ENCODE measurements at regions not wholly inside any gene's neighbourhood (a gene's known extent, or its start where the extent isn't known, plus 50 kb on each side); places are given as distances from the start of the nearest gene placed in this dataset.
A peak's percentile ranks its signal among the peaks of the same experiment; 100 is the strongest.

- no peak for DNase-seq (ENCODE audit: low read depth, low spot score)
- CTCF ChIA-PET = interaction anchor here (0.9 to 1.8 kb wide), 2 partner anchors 30 to 36 kb away, joined by 4 read pairs; no protein-coding TSS in a partner anchor
- Histone ChIP-seq H3K27me3 (ENCODE audit: control insufficient read depth, insufficient read depth, low read length) (no peaks in the 10 kb centered on the region), H3K27ac (ENCODE audit: low read depth, low read length) (no peak overlapping the region), H3K4me3 (ENCODE audit: low read depth, low read length) (no peak overlapping the region), H3K9me3 (ENCODE audit: control insufficient read depth, insufficient read depth, low read length) (no peaks in the 10 kb centered on the region)
- POLR2A ChIA-PET = no interaction called here
- TF ChIP-seq, protein P1, sequence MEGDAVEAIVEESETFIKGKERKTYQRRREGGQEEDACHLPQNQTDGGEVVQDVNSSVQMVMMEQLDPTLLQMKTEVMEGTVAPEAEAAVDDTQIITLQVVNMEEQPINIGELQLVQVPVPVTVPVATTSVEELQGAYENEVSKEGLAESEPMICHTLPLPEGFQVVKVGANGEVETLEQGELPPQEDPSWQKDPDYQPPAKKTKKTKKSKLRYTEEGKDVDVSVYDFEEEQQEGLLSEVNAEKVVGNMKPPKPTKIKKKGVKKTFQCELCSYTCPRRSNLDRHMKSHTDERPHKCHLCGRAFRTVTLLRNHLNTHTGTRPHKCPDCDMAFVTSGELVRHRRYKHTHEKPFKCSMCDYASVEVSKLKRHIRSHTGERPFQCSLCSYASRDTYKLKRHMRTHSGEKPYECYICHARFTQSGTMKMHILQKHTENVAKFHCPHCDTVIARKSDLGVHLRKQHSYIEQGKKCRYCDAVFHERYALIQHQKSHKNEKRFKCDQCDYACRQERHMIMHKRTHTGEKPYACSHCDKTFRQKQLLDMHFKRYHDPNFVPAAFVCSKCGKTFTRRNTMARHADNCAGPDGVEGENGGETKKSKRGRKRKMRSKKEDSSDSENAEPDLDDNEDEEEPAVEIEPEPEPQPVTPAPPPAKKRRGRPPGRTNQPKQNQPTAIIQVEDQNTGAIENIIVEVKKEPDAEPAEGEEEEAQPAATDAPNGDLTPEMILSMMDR (IDR thresholded peaks at IDR 0.05; ENCODE audit: low read depth, low read length) = no peak
Measured at GRCh38 chr7:47145186-47145725, 436.7 kb downstream of the TNS3 start.

- peak; percentile 30 for DNase-seq (ENCODE audit: low read depth, low spot score)
- Histone ChIP-seq H3K27me3 (ENCODE audit: control insufficient read depth, insufficient read depth, low read length) (no peaks in the 10 kb centered on the region), H3K9me3 (ENCODE audit: control insufficient read depth, insufficient read depth, low read length) (no peaks in the 10 kb centered on the region), H3K4me3 (ENCODE audit: low read depth, low read length) (no peak overlapping the region), H3K27ac (ENCODE audit: low read depth, low read length) (no peak overlapping the region)
- TF ChIP-seq, protein P1 (IDR thresholded peaks at IDR 0.05; ENCODE audit: low read depth, low read length) = no peak
- ChIA-PET CTCF (no interaction called here), POLR2A (no interaction called here)
Measured at GRCh38 chr7:47143339-47143738, 438.6 kb downstream of the TNS3 start.

DNA sequence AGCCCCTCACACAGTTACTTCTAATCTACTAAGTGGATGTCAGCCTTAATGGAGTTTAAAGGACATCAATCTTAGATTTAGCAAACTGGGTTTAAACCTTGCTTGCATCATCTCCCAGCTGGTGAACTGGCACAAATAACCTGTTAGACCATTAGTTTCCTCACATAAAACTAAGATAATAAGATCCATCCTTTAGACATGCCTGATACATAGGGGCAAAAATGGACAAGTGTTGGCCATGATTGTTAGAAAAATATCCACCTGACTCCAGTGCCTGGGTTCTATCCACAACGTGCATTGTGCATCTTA is 439.1 kb downstream of the TNS3 start:
- POLR2A ChIA-PET = no interaction called here
- Histone ChIP-seq H3K27ac (ENCODE audit: low read depth, low read length) (no peak overlapping the region), H3K27me3 (ENCODE audit: control insufficient read depth, insufficient read depth, low read length) (no peaks in the 10 kb centered on the region), H3K9me3 (ENCODE audit: control insufficient read depth, insufficient read depth, low read length) (no peaks in the 10 kb centered on the region), H3K4me3 (ENCODE audit: low read depth, low read length) (no peak overlapping the region)
- DNase-seq (ENCODE audit: low read depth, low spot score) = no peak
- TF ChIP-seq, protein P1 (IDR thresholded peaks at IDR 0.05; ENCODE audit: low read depth, low read length) = no peak
- CTCF ChIA-PET = no interaction called here

GRCh38 chr7:47142169-47142866 is 439.6 kb downstream of the TNS3 start:
- H3K4me3 ChIP-seq (ENCODE audit: low read depth, low read length) = no peak overlapping the region
- ChIA-PET CTCF (no interaction called here), POLR2A (no interaction called here)
- H3K27ac ChIP-seq (ENCODE audit: low read depth, low read length) = no peak overlapping the region
- no peaks in the 10 kb centered on the region for H3K9me3 ChIP-seq (ENCODE audit: control insufficient read depth, insufficient read depth, low read length)
- no peaks in the 10 kb centered on the region for H3K27me3 ChIP-seq (ENCODE audit: control insufficient read depth, insufficient read depth, low read length)
- DNase-seq (ENCODE audit: low read depth, low spot score) = no peak
- TF ChIP-seq, protein P1 (IDR thresholded peaks at IDR 0.05; ENCODE audit: low read depth, low read length) = no peak

- DNase-seq (ENCODE audit: low read depth, low spot score) = no peak
- ChIA-PET POLR2A (no interaction called here), CTCF (no interaction called here)
- no peaks in the 10 kb centered on the region for H3K9me3 ChIP-seq (ENCODE audit: control insufficient read depth, insufficient read depth, low read length)
- no peak overlapping the region for H3K27ac ChIP-seq (ENCODE audit: low read depth, low read length)
- TF ChIP-seq, protein P1 (IDR thresholded peaks at IDR 0.05; ENCODE audit: low read depth, low read length) = no peak
- H3K4me3 ChIP-seq (ENCODE audit: low read depth, low read length) = no peak overlapping the region
- no peaks in the 10 kb centered on the region for H3K27me3 ChIP-seq (ENCODE audit: control insufficient read depth, insufficient read depth, low read length)
Measured at GRCh38 chr7:47132471-47132870, 449.4 kb downstream of the TNS3 start.
